DOHH2 (cell line): ENCODE measurements at regions not wholly inside any gene's neighbourhood (a gene's known extent, or its start where the extent isn't known, plus 50 kb on each side); places are given as distances from the start of the nearest gene placed in this dataset.
"Not testable (repeated sequence)": the region's sequence is repeated elsewhere in the genome, so short reads cannot be mapped to it uniquely, and the experiment has no call there.

Source experiments
- EZH2phosphoT487 ChIP-seq: fragments of 200-600 bp; sonication (generic); IDR thresholded peaks from 2 replicates; pipeline ENCODE4 v1.6.1; 2017; ENCODE audit warnings: borderline replicate concordance, mild to moderate bottlenecking, antibody characterized with exemption, low read length, moderate library complexity, mixed read lengths
- TF ChIP-seq, protein P1 (sequence below): fragments of 200-600 bp; sonication (generic); IDR thresholded peaks from one replicate; pipeline ENCODE4 v1.5.1; 2014; ENCODE audit warnings: antibody characterized with exemption, mild to moderate bottlenecking, low read depth, low read length; ENCODE audit not compliant: poor library complexity, severe bottlenecking

GRCh38 chr5:110005907-110006562 is 316.3 kb downstream of the MAN2A1 start:
- TF ChIP-seq, protein P1, sequence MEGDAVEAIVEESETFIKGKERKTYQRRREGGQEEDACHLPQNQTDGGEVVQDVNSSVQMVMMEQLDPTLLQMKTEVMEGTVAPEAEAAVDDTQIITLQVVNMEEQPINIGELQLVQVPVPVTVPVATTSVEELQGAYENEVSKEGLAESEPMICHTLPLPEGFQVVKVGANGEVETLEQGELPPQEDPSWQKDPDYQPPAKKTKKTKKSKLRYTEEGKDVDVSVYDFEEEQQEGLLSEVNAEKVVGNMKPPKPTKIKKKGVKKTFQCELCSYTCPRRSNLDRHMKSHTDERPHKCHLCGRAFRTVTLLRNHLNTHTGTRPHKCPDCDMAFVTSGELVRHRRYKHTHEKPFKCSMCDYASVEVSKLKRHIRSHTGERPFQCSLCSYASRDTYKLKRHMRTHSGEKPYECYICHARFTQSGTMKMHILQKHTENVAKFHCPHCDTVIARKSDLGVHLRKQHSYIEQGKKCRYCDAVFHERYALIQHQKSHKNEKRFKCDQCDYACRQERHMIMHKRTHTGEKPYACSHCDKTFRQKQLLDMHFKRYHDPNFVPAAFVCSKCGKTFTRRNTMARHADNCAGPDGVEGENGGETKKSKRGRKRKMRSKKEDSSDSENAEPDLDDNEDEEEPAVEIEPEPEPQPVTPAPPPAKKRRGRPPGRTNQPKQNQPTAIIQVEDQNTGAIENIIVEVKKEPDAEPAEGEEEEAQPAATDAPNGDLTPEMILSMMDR, result not testable (repeated sequence)
- TF ChIP-seq EZH2phosphoT487, result not testable (repeated sequence)
